ENCODE measurements at regions not wholly inside any gene's neighbourhood (a gene's known extent, or its start where the extent isn't known, plus 50 kb on each side); places are given as distances from the start of the nearest gene placed in this dataset.
"Not testable (repeated sequence)": the region's sequence is repeated elsewhere in the genome, so short reads cannot be mapped to it uniquely, and the experiment has no call there.

GRCh38 chr1:29698626-29699025 lies 462.3 kb downstream of the PTPRU start:
- no peak for DNase-seq (ENCODE audit: extremely low read depth in 1 of 2, low read depth in 1 of 2)

- DNase-seq (ENCODE audit: extremely low read depth in 1 of 2, low read depth in 1 of 2): no peak
Observed at GRCh38 chr1:29698033-29698432, 461.7 kb downstream of the PTPRU start.

GRCh38 chr1:29697391-29697780 lies 461.1 kb downstream of the PTPRU start:
- no peak for DNase-seq (ENCODE audit: extremely low read depth in 1 of 2, low read depth in 1 of 2)

GRCh38 chr1:29696656-29697390 lies 460.5 kb downstream of the PTPRU start:
- DNase-seq (ENCODE audit: extremely low read depth in 1 of 2, low read depth in 1 of 2): no peak

- no peak for DNase-seq (ENCODE audit: extremely low read depth in 1 of 2, low read depth in 1 of 2)
Observed at GRCh38 chr1:29695803-29696202, 459.5 kb downstream of the PTPRU start.

- no peak for DNase-seq (ENCODE audit: extremely low read depth in 1 of 2, low read depth in 1 of 2)
Observed at GRCh38 chr1:29695036-29695435, 458.7 kb downstream of the PTPRU start.

- DNase-seq (ENCODE audit: extremely low read depth in 1 of 2, low read depth in 1 of 2): no peak
Observed at GRCh38 chr1:29691499-29691898, 455.2 kb downstream of the PTPRU start.

- DNase-seq (ENCODE audit: extremely low read depth in 1 of 2, low read depth in 1 of 2): no peak
Observed at GRCh38 chr1:29690156-29690555, 453.8 kb downstream of the PTPRU start.

- DNase-seq (ENCODE audit: extremely low read depth in 1 of 2, low read depth in 1 of 2): no peak
Observed at GRCh38 chr1:29689372-29690030, 453.2 kb downstream of the PTPRU start.

GRCh38 chr1:29688471-29689365 lies 452.4 kb downstream of the PTPRU start:
- no peak for DNase-seq (ENCODE audit: extremely low read depth in 1 of 2, low read depth in 1 of 2)

GRCh38 chr1:29687601-29688244 lies 451.4 kb downstream of the PTPRU start:
- DNase-seq (ENCODE audit: extremely low read depth in 1 of 2, low read depth in 1 of 2): no peak

GRCh38 chr1:29687166-29687565 lies 450.8 kb downstream of the PTPRU start:
- DNase-seq (ENCODE audit: extremely low read depth in 1 of 2, low read depth in 1 of 2): no peak

- DNase-seq (ENCODE audit: extremely low read depth in 1 of 2, low read depth in 1 of 2): no peak
Observed at GRCh38 chr1:29686012-29686930, 449.9 kb downstream of the PTPRU start.

- DNase-seq (ENCODE audit: extremely low read depth in 1 of 2, low read depth in 1 of 2): no peak
Observed at GRCh38 chr1:29685387-29685786, 449.1 kb downstream of the PTPRU start.

GRCh38 chr1:29684141-29684540 lies 447.8 kb downstream of the PTPRU start:
- DNase-seq (ENCODE audit: extremely low read depth in 1 of 2, low read depth in 1 of 2): no peak

- no peak for DNase-seq (ENCODE audit: extremely low read depth in 1 of 2, low read depth in 1 of 2)
Observed at GRCh38 chr1:29683472-29683871, 447.1 kb downstream of the PTPRU start.

GRCh38 chr1:29682919-29683295 lies 446.6 kb downstream of the PTPRU start:
- no peak for DNase-seq (ENCODE audit: extremely low read depth in 1 of 2, low read depth in 1 of 2)

GRCh38 chr1:29682171-29682918 lies 446.0 kb downstream of the PTPRU start:
- DNase-seq (ENCODE audit: extremely low read depth in 1 of 2, low read depth in 1 of 2): no peak

- DNase-seq (ENCODE audit: extremely low read depth in 1 of 2, low read depth in 1 of 2): not testable (repeated sequence)
Observed at GRCh38 chr1:29681416-29681815, 445.1 kb downstream of the PTPRU start.
